Dermis blood vessel endothelial cell (primary cell): ENCODE measurements at regions not wholly inside any gene's neighbourhood (a gene's known extent, or its start where the extent isn't known, plus 50 kb on each side); places are given as distances from the start of the nearest gene placed in this dataset.
"Not testable (repeated sequence)": the region's sequence is repeated elsewhere in the genome, so short reads cannot be mapped to it uniquely, and the experiment has no call there.

Source experiments
- DNase-seq: peaks from one replicate; pipeline ENCODE4 v3.0.0; 2010

DNA sequence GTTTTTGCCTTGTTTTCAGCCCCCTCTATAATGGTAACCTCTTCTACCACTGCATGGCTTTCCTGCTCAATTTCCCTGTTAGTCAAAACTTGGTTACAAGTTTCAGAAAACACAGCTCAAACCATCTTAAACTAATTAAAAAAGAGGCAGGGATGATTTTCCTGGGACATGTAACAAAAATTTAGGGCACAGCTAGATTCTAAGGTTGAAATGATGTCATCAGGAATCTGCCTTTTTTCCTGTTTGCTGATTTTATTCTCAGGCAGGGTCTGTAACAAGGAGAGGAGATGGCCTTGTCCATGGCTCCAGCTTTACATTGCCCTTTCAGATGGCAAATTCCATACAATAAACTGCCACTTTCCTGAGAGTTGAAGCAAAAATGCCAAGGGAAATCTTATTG lies 157.9 kb upstream of the CREB1 start:
- DNase-seq = no peak

DNA sequence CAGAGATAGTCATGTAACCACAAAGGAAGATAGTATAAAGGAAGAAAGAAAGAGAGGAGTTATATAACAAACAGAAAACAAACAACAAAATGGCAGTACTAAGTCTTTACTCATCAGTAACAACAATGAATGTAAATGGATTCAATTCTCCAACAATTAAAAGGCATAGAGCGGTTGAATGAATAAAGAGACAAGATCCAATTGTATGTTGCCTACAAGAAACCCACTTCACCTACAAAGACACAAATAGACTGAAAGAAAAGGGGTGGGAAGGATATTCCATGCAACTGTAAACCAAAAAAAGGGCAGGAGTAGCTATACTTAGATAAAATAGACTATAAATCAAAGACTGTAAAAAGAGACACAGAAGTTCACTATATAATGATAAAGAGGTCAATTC lies 157.3 kb upstream of the CREB1 start:
- DNase-seq = no peak

- no peak for DNase-seq
Measured at GRCh38 chr2:207375207-207375875, 154.4 kb upstream of the CREB1 start.

DNA sequence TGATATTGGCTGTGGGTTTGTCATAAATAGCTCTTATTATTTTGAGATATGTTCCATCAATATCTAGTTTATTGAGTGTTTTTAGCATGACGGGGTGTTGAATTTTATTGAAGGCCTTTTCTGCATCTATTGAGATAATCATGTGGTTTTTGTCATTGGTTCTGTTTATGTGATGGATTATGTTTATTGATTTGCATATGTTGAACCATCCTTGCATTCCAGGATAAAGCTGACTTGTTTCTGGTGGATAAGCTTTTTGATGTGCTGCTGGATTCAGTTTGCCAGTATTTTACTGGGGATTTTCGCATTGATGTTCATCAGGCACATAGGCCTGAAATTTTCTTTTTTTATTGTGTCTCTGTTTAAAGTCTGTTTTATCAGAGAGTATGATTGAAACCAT lies 151.1 kb upstream of the CREB1 start:
- not testable (repeated sequence) for DNase-seq

DNA sequence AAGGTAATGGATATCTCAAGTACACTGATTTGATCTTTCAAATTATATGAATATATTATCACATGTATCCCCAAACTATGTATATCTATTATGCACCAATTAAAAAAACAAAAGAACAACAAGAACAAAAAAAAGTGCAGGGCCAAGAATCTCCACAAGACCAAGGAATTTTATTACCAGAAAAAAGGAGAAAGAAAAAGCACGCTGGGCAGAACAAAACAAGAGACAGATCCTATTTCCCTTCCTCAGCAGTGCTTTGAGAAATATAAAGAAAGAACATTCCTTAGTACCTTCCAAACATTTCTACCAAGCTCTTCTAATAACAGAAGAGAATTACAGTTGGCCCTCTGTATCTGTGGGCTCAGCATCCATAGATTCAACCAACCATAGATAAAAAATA lies 144.7 kb upstream of the CREB1 start:
- no peak for DNase-seq

DNA sequence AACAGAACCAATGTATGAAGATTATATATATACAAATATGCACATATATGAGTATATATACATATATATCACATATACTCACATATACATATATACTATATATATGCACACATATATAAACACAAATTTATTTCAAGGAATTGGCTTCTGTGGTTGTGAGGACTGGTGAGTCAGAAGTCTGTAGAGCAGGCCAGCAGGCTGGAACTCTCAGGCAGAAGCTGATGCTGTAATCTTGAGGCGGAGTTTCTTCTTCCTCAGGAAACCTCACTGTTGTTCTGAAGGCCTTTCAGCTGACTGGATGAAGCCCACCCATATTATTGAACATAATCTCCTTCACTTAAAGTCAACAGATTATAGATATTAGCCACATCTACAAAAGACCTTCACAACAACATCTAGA lies 143.9 kb upstream of the CREB1 start:
- DNase-seq = peak; percentile 69

DNA sequence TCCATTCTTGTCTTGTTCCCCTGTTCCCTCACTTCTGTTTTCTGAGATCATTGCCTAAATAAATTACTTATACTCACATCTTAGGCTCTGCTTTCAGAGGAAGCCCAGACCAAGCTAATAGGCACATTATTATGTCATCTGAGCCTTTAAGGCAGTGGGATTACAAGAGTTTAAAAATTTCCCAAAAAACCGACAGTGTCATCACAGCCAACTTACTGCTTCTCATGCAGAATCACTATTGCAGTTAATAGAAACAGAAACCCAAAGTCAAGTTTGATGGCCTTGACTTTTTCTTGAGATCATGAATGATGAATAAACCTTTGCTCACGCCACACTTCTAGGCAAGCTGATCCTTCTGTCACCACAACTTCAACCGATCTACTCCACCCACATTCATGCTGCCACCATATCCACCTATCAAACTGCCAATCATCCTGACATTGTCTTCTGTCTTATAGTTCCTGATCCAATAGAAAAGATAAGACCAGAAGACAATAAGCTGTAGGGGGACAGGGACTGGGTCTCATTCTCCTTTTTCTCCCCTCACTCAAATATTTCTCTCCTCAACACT lies 142.7 kb upstream of the CREB1 start:
- no peak for DNase-seq

DNA sequence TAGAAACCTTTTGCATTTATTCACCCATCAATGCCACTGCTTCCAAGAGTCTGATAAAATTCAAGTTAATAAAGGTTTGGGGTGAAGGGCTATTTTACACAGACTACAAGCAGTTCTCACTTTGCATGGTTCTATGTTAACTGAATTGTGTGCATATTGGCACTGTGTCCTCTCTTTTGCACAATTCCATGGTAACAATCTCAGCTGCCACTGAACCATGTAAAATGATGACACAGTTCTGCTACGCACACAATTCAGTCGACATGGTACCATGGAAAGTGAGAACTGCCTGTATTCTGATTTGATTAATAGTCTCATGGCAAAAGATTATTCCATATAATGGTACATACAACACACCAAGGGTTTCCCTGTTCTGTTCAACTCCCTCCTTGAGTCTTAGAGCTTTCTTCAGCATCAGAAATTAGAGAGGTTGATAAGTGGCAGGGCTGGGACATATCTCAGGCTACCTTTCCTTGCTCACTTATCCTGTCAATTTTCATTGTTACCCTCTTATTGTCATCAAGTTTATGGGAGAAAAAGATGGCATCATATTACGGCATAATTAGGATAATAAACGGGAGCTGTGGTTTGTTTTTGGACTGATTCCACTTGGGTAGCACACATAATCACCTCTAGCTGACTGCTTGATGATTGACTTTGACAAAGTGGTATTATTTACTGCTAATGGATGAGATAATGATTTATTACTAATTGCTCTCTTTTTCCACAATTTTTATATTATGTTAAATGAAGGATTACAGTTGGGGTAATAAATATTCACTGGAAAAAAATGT lies 139.3 kb upstream of the CREB1 start:
- DNase-seq = no peak

GRCh38 chr2:207394203-207394781 lies 135.5 kb upstream of the CREB1 start:
- DNase-seq = no peak

DNA sequence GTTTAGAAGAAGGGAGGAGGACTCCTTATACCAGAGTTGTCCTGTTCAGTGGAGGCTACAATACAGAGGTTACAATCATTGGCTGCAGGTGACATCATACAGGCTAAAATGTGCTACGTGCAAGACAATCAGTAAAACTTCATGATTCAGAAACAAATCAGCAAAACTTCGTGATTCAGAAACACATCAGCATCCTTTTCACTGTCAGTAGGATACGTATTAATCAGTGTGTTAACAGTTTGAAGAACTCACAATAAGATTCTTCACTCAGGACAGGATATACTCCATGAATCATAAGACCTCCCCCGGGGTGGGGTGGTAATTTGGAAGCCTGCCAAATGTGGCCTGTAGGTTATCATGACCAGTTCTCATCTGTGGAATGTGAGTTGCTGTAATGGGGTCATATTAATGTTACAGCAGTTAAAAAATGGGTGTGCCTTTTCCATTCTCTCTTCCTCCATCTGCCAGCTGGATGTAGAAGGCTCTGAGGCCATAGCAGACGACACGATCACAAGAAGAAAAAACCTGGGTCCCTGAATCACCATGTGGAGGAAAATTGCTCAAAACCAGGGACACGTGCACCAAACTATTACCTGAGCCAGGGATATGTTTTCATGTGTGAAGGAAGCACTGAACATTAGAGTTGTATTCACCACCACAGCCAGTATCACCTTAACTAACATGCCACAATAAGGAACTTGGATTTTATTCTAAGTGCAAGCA lies 134.8 kb upstream of the CREB1 start:
- peak; percentile 99 for DNase-seq

- DNase-seq = no peak
Measured at GRCh38 chr2:207395535-207396251, 134.1 kb upstream of the CREB1 start.

GRCh38 chr2:207397917-207398655 lies 131.7 kb upstream of the CREB1 start:
- DNase-seq = no peak

DNA sequence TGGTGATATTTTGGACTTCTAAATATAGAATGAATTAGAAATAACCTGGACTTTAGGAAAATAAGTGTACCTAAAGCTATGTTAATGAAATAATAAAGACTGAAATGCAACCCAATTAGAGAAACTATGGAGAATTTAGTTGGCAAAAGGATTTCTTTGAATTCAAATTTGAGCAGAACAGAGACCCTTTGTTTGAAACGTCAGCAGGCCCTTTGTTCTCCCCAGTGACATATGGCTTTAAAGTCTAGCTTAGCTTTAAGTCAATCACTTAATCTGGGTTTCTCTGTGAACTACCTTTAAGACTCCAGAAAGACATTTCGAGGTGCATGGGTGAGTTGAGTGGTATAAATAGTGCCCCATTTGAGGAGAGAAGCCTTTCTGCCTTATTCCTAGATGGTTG lies 130.5 kb upstream of the CREB1 start:
- DNase-seq = no peak

DNA sequence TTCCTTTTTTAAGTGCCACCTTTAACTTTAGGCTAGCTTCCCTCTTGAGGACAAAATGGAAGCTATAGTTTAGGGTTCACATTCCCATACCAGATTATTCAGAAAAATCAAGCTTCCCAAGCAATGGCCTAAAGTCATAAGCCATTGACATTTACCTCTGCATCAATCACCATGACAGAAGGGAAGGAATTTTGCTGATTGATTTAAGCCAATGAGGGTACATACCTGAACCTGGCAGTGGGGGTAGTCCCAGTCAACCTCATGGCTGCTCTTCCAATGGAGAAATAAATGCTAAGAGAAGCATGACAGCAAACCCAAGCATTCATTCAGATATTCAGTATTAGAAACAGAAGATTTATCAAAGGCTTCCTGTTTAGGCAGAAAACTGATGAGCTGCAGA lies 128.4 kb upstream of the CREB1 start:
- no peak for DNase-seq

GRCh38 chr2:207403141-207403540 lies 126.6 kb upstream of the CREB1 start:
- DNase-seq = no peak

DNA sequence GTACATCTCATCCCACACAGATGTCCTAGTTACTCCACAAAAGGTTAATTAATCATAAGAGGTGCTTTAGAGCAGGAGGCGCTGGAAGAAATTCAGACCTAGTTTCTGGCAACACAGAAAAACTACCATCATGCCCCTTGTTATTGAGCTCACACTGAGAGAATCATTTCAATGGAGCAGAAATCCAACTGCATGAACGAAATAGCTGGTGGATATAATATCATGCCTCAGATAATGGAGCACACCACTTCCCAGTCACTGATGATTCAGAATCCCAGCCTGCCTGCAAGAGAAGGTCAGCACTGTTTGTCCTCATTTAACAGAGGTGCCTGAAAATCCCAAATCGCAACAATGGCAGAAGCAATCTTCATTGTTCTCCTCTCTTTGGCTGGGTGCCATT lies 125.8 kb upstream of the CREB1 start:
- no peak for DNase-seq

DNA sequence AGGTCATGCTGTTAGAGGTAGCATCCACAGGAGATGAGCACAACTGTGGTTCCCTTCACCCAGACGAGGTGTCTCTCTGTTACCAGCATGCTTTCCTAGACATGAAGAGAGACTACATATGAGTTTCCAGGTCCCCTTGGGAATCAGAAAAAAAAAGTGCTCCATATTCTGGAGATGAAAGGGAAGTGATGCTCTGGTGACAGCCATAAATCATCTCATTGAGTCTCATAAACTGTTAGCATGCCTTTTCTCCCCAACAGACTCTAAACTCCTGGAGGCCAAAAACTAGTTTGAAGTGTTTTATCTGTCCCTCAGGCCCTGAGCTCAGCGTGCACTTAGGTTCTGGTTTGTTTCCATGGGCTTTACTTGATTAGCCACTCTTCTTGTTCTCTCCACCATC lies 124.6 kb upstream of the CREB1 start:
- DNase-seq = no peak

DNA sequence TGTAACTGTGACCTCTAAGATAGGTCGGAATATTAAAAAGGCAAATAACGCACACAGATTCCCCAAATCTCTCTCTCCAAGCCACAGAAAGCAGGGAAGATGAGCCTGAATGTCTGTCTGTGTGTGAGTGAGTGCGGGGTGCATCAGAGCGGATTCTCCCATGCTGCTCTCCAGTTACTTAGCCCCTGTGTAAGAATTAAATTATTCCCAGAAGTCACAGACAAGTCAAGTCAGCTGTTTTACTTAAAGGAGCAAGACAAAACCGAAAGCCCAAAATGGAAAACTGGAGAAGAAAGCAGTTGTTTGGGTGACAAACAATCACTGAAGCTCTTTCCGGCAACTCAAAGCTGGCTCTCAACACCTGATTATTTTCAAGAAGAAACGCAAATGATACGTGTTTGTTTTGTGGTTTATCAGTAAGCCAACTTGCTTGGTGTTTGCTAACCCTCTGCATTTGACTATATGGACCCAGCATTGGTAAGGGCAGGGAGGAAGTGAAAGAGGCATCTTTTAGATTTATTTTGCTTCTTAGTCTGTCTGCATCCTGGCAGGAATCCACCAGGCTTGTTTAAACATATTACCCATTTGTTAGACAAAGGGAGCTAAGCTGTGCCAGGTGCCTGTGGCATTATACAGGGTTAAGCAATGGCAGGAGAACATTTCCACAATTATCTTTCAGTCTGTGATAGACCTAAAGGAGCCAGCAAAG lies 121.5 kb upstream of the CREB1 start:
- DNase-seq = no peak

DNA sequence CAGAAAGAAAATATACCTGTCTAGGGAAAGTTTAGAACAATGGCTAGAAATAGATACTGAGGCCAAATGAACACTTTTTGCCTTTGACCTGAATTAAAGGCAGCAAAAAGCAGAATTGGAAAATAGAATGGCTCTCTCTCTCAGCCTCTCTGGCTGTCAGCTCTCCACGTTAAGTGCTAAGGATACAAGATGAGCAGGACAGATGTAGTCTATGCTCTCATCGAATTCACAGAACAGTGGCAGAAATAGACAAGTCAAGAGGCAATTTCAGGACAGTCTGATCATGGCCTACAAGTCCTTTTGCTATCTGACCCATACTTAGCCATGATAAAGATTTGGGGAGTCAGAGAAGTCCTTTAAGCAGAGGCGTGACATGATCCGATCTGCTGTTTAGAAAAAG lies 120.2 kb upstream of the CREB1 start:
- no peak for DNase-seq

- no peak for DNase-seq
Measured at GRCh38 chr2:207412787-207413310, 116.9 kb upstream of the CREB1 start.
